Psoas muscle (tissue), 7 donors: ENCODE measurements at regions not wholly inside any gene's neighbourhood (a gene's known extent, or its start where the extent isn't known, plus 50 kb on each side); places are given as distances from the start of the nearest gene placed in this dataset.
"Not testable (repeated sequence)": the region's sequence is repeated elsewhere in the genome, so short reads cannot be mapped to it uniquely, and the experiment has no call there.

Experiments
- ATAC-seq, 4 donors: fragments of 200-7000 bp; cut with Tn5 transposase; one replicate each; pipeline ENCODE4 v1.9.1; 2020; ENCODE audit warnings: moderate library complexity in 3 of 4, mild to moderate bottlenecking in 2 of 4
- DNase-seq, 2 donors: peaks; one replicate each; pipeline ENCODE4 v3.0.0-alpha.2; 2020
- H3K27ac ChIP-seq: fragments of 200-600 bp; one replicate; pipeline ENCODE4 v1.8.0; 2022
- H3K27me3 ChIP-seq, 3 donors: fragments of 200-600 bp in 1 of 3; one replicate each; pipeline versions ENCODE4 v1.6.1 to v1.8.0; 2013 to 2022; ENCODE audit warnings: low read length in 2 of 3, mild to moderate bottlenecking in 2 of 3, moderate library complexity in 1 of 3; ENCODE audit not compliant: insufficient read depth in 3 of 3
- H3K36me3 ChIP-seq, 2 donors: fragments of 200-600 bp in 1 of 2; one replicate each; pipeline versions ENCODE4 v1.6.1 to v1.8.0; 2013 to 2022; ENCODE audit warnings: low read depth in 1 of 2, mild to moderate bottlenecking in 1 of 2, moderate library complexity in 1 of 2; ENCODE audit not compliant: insufficient read depth in 1 of 2
- H3K4me1 ChIP-seq: fragments of 200-600 bp; one replicate; pipeline ENCODE4 v1.8.0; 2022
- H3K4me3 ChIP-seq: fragments of 200-600 bp; one replicate; pipeline ENCODE4 v1.8.0; 2022; ENCODE audit warnings: mild to moderate bottlenecking
- H3K9me3 ChIP-seq: fragments of 200-600 bp; one replicate; pipeline ENCODE4 v1.8.0; 2022
- CTCF ChIP-seq: fragments of 200-600 bp; IDR thresholded peaks from one replicate; pipeline ENCODE4 v1.8.0; 2022; ENCODE audit warnings: antibody characterized with exemption
- WGBS, 3 donors: extraction: QIAGEN DNeasy Blood & Tissue Kit; methylation state at CpG; one replicate each; pipeline versions ENCODE4 v1.1.6 to v1.1.7; 2013; 5-methylcytosine and 5-hydroxymethylcytosine counted together
- intact Hi-C, 2 donors: fragments of 100-400 bp; cut with DNase I; formaldehyde crosslinking; loops; one replicate each; pipeline versions ENCODE4 v1.11.0 to v1.14.2; 2022
- donor health status: healthy with polysubstance abuse.
- donor health status: DM: no; HTN: no; CAD: no; lungs with moderate emphysema.
- donor health status: Bipolar disorder and iron deficiency.
- donor health status: healthy.
- donor health status: DM: yes; HTN: yes; CAD: no.
- donor health status: DM: no; HTN: no; CAD: no.
- donor health status: DM: yes; HTN: yes; CAD: no.

GRCh38 chr12:54799966-54800365, 54.4 kb upstream of the MUCL1 start:
- 89 to 94% (median 93%) methylated on average over 3 of the region's 3 CpGs for WGBS, 3 donors
- H3K27ac ChIP-seq = not testable (repeated sequence)

GRCh38 chr12:54798651-54799050, 55.7 kb upstream of the MUCL1 start:
- H3K4me1 ChIP-seq = no peaks in the 10 kb centered on the region
- no peak for ATAC-seq
- no peak for DNase-seq
- WGBS, 3 donors = 79 to 89% (median 87%) methylated on average over 1 of the region's 1 CpG
- no peak overlapping the region for H3K4me3 ChIP-seq
- no peaks in the 10 kb centered on the region for H3K27me3 ChIP-seq
- no peaks in the 10 kb centered on the region for H3K36me3 ChIP-seq
- no peak overlapping the region for H3K27ac ChIP-seq
- intact Hi-C loops = no loop called here
- H3K9me3 ChIP-seq = no peaks in the 10 kb centered on the region
- no peak for TF ChIP-seq CTCF

More at GRCh38 chr12:54799966-54800365, 54.4 kb upstream of the MUCL1 start:
- DNase-seq, H3K36me3 ChIP-seq, ATAC-seq, H3K27me3 ChIP-seq, H3K4me1 ChIP-seq, H3K9me3 ChIP-seq, intact Hi-C loops, H3K4me3 ChIP-seq: not testable (repeated sequence)

- Histone ChIP-seq H3K4me3 (no peak overlapping the region), H3K4me1 (no peaks in the 10 kb centered on the region), H3K9me3 (no peaks in the 10 kb centered on the region), H3K36me3 (no peaks in the 10 kb centered on the region), H3K27ac (no peak overlapping the region), H3K27me3 (no peaks in the 10 kb centered on the region)
- intact Hi-C loops = no loop called here
- TF ChIP-seq CTCF = no peak
- no peak for DNase-seq
- 62 to 70% (median 65%) methylated on average over 2 of the region's 2 CpGs for WGBS, 3 donors
- ATAC-seq = no peak
Measured at GRCh38 chr12:54796991-54797390, 57.3 kb upstream of the MUCL1 start.

- Histone ChIP-seq H3K36me3 (no peaks in the 10 kb centered on the region), H3K4me1 (no peaks in the 10 kb centered on the region), H3K9me3 (no peaks in the 10 kb centered on the region), H3K27me3 (no peaks in the 10 kb centered on the region), H3K27ac (no peak overlapping the region), H3K4me3 (no peak overlapping the region)
- 41 to 58% (median 47%) methylated on average over 6 of the region's 6 CpGs for WGBS, 3 donors
- intact Hi-C loops = no loop called here
- ATAC-seq (no peak), DNase-seq (no peak)
- TF ChIP-seq CTCF = no peak
Measured at GRCh38 chr12:54795644-54796043, 58.7 kb upstream of the MUCL1 start.

GRCh38 chr12:54786081-54786480, 68.2 kb upstream of the MUCL1 start:
- intact Hi-C loops = no loop called here
- no peak overlapping the region for H3K27ac ChIP-seq
- H3K4me3 ChIP-seq = no peak overlapping the region
- peaks cover 5% of the 10 kb centered on the region for H3K9me3 ChIP-seq
- no peaks in the 10 kb centered on the region for H3K36me3 ChIP-seq
- ATAC-seq (no peak), DNase-seq (peak in 1 of 2 donors; percentile 18)
- H3K27me3 ChIP-seq = no peaks in the 10 kb centered on the region
- no peaks in the 10 kb centered on the region for H3K4me1 ChIP-seq
- TF ChIP-seq CTCF = no peak
- 74 to 81% (median 76%) methylated on average over 5 of the region's 5 CpGs for WGBS, 3 donors
